ENCODE measurements at regions not wholly inside any gene's neighbourhood (a gene's known extent, or its start where the extent isn't known, plus 50 kb on each side); places are given as distances from the start of the nearest gene placed in this dataset.
"Not testable (repeated sequence)": the region's sequence is repeated elsewhere in the genome, so short reads cannot be mapped to it uniquely, and the experiment has no call there.

GRCh38 chr18:10169814-10170213 lies 256.0 kb downstream of the VAPA start:
- ATAC-seq (no peak), DNase-seq (ENCODE audit: low read depth, low spot score) (no peak)
- no peak overlapping the region for H3K27ac ChIP-seq (ENCODE audit: low read length)
- CTCF ChIA-PET: no interaction called here
- no peaks in the 10 kb centered on the region; the same call in 1 of the 2 replicates for H3K27me3 ChIP-seq (ENCODE audit: control insufficient read depth, insufficient read depth, low read length)
- POLR2A ChIA-PET: no interaction called here
- no TSS peak for BruUV-seq (replicated peaks)
- no peak overlapping the region for H3K4me3 ChIP-seq (ENCODE audit: low read depth in 2 of 2, low read length in 2 of 2)
- H3K36me3 ChIP-seq (ENCODE audit: control insufficient read depth, insufficient read depth, low read length): no peaks in the 10 kb centered on the region
- H3K9me3 ChIP-seq (ENCODE audit: control insufficient read depth, insufficient read depth, low read depth, low read length): no peaks in the 10 kb centered on the region
- in situ Hi-C loops (cut with HindIII; ENCODE audit: low pct_unique_long_range_greater_than_20kb, low sequenced_read_pairs): no loop called here
- intact Hi-C loops (cut with micrococcal nuclease; ENCODE audit: unreplicated experiment): no loop called here
- no peak for TF ChIP-seq TCF7L2 (IDR thresholded peaks at IDR 0.05; ENCODE audit: low read depth, low read length)
- TF ChIP-seq REST (IDR thresholded peaks at IDR 0.05; ENCODE audit: insufficient read depth in 1 of 2, low read depth in 2 of 2, low read length in 1 of 2): no peak
- TF ChIP-seq SIN3A (IDR thresholded peaks at IDR 0.05; ENCODE audit: borderline replicate concordance, insufficient read depth, low read depth, low read length): no peak
- TF ChIP-seq CTCF (IDR thresholded peaks at IDR 0.05): no peak
- TF ChIP-seq POLR2AphosphoS5 (IDR thresholded peaks at IDR 0.05; ENCODE audit: low read depth, low read length): no peak
- H3K4me1 ChIP-seq (ENCODE audit: control insufficient read depth, insufficient read depth, low read length): no peaks in the 10 kb centered on the region

GRCh38 chr18:10170375-10170774 lies 256.6 kb downstream of the VAPA start:
- intact Hi-C loops (cut with micrococcal nuclease; ENCODE audit: unreplicated experiment): no loop called here
- POLR2A ChIA-PET: no interaction called here
- ATAC-seq: no peak
- no peaks in the 10 kb centered on the region; the same call in 1 of the 2 replicates for H3K27me3 ChIP-seq (ENCODE audit: control insufficient read depth, insufficient read depth, low read length)
- TF ChIP-seq CTCF (IDR thresholded peaks at IDR 0.05) (no peak), SIN3A (IDR thresholded peaks at IDR 0.05; ENCODE audit: borderline replicate concordance, insufficient read depth, low read depth, low read length) (no peak), POLR2AphosphoS5 (IDR thresholded peaks at IDR 0.05; ENCODE audit: low read depth, low read length) (no peak), REST (IDR thresholded peaks at IDR 0.05; ENCODE audit: insufficient read depth in 1 of 2, low read depth in 2 of 2, low read length in 1 of 2) (no peak), TCF7L2 (IDR thresholded peaks at IDR 0.05; ENCODE audit: low read depth, low read length) (no peak)
- H3K4me1 ChIP-seq (ENCODE audit: control insufficient read depth, insufficient read depth, low read length): no peaks in the 10 kb centered on the region
- BruUV-seq (replicated peaks): no TSS peak
- in situ Hi-C loops (cut with HindIII; ENCODE audit: low pct_unique_long_range_greater_than_20kb, low sequenced_read_pairs): no loop called here
- CTCF ChIA-PET: no interaction called here
- no peaks in the 10 kb centered on the region for H3K36me3 ChIP-seq (ENCODE audit: control insufficient read depth, insufficient read depth, low read length)
- H3K4me3 ChIP-seq (ENCODE audit: low read depth in 2 of 2, low read length in 2 of 2): no peak overlapping the region
- H3K9me3 ChIP-seq (ENCODE audit: control insufficient read depth, insufficient read depth, low read depth, low read length): no peaks in the 10 kb centered on the region
- no peak for DNase-seq (ENCODE audit: low read depth, low spot score)
- H3K27ac ChIP-seq (ENCODE audit: low read length): no peak overlapping the region

GRCh38 chr18:10175333-10175732 lies 261.5 kb downstream of the VAPA start:
- H3K27ac ChIP-seq (ENCODE audit: low read length); POLR2A ChIA-PET; H3K27me3 ChIP-seq (ENCODE audit: control insufficient read depth, insufficient read depth, low read length); H3K36me3 ChIP-seq (ENCODE audit: control insufficient read depth, insufficient read depth, low read length); intact Hi-C loops (cut with micrococcal nuclease; ENCODE audit: unreplicated experiment); DNase-seq (ENCODE audit: low read depth, low spot score); H3K9me3 ChIP-seq (ENCODE audit: control insufficient read depth, insufficient read depth, low read depth, low read length); CTCF ChIA-PET; BruUV-seq (replicated peaks); in situ Hi-C loops (cut with HindIII; ENCODE audit: low pct_unique_long_range_greater_than_20kb, low sequenced_read_pairs); H3K4me3 ChIP-seq (ENCODE audit: low read depth in 2 of 2, low read length in 2 of 2); ATAC-seq; H3K4me1 ChIP-seq (ENCODE audit: control insufficient read depth, insufficient read depth, low read length): not testable (repeated sequence)

- H3K27ac ChIP-seq (ENCODE audit: low read length); H3K36me3 ChIP-seq (ENCODE audit: control insufficient read depth, insufficient read depth, low read length); in situ Hi-C loops (cut with HindIII; ENCODE audit: low pct_unique_long_range_greater_than_20kb, low sequenced_read_pairs); CTCF ChIA-PET; H3K4me1 ChIP-seq (ENCODE audit: control insufficient read depth, insufficient read depth, low read length); POLR2A ChIA-PET; BruUV-seq (replicated peaks); intact Hi-C loops (cut with micrococcal nuclease; ENCODE audit: unreplicated experiment); H3K4me3 ChIP-seq (ENCODE audit: low read depth in 2 of 2, low read length in 2 of 2); ATAC-seq; H3K27me3 ChIP-seq (ENCODE audit: control insufficient read depth, insufficient read depth, low read length); DNase-seq (ENCODE audit: low read depth, low spot score); H3K9me3 ChIP-seq (ENCODE audit: control insufficient read depth, insufficient read depth, low read depth, low read length): not testable (repeated sequence)
These were observed 265.5 kb downstream of the VAPA start for GRCh38 chr18:10179326-10179725.

Data from Panc1 (cell line).